ENCODE measurements at regions not wholly inside any gene's neighbourhood (a gene's known extent, or its start where the extent isn't known, plus 50 kb on each side); places are given as distances from the start of the nearest gene placed in this dataset.

- DNase-seq, result no peak
Observed at GRCh38 chr6:66986940-66987339, 1279.9 kb upstream of the EYS start.

- DNase-seq, result no peak
Observed at GRCh38 chr6:66985816-66986215, 1278.8 kb upstream of the EYS start.

GRCh38 chr6:66970373-66970772 lies 1263.3 kb upstream of the EYS start:
- no peak for DNase-seq

GRCh38 chr6:66965227-66965626 lies 1258.2 kb upstream of the EYS start:
- DNase-seq, result no peak

- DNase-seq, result no peak
Observed at GRCh38 chr6:66964216-66964615, 1257.2 kb upstream of the EYS start.

- DNase-seq, result no peak
Observed at GRCh38 chr6:66962082-66962481, 1255.1 kb upstream of the EYS start.

- no peak for DNase-seq
Observed at GRCh38 chr6:66961191-66961590, 1254.2 kb upstream of the EYS start.

- DNase-seq, result no peak
Observed at GRCh38 chr6:66949191-66949661, 1242.2 kb upstream of the EYS start.

GRCh38 chr6:66948106-66948505 lies 1241.1 kb upstream of the EYS start:
- no peak for DNase-seq

- peak; percentile 86 for DNase-seq
Observed at GRCh38 chr6:66940003-66940402, 1233.0 kb upstream of the EYS start.

GRCh38 chr6:66937180-66937579 lies 1230.2 kb upstream of the EYS start:
- DNase-seq, result no peak

- DNase-seq, result no peak
Observed at GRCh38 chr6:66935612-66936011, 1228.6 kb upstream of the EYS start.

- no peak for DNase-seq
Observed at GRCh38 chr6:66931787-66932186, 1224.8 kb upstream of the EYS start.

- DNase-seq, result no peak
Observed at GRCh38 chr6:66930559-66931290, 1223.7 kb upstream of the EYS start.

GRCh38 chr6:66926060-66926459 lies 1219.0 kb upstream of the EYS start:
- no peak for DNase-seq

- DNase-seq, result no peak
Observed at GRCh38 chr6:66913657-66914056, 1206.6 kb upstream of the EYS start.

GRCh38 chr6:66902457-66902856 lies 1195.4 kb upstream of the EYS start:
- no peak for DNase-seq

- DNase-seq, result no peak
Observed at GRCh38 chr6:66900133-66901083, 1193.4 kb upstream of the EYS start.

- DNase-seq, result no peak
Observed at GRCh38 chr6:66897576-66897975, 1190.5 kb upstream of the EYS start.

- DNase-seq, result no peak
Observed at GRCh38 chr6:66896415-66896814, 1189.4 kb upstream of the EYS start.

- no peak for DNase-seq
Observed at GRCh38 chr6:66883453-66883852, 1176.4 kb upstream of the EYS start.

GRCh38 chr6:66866801-66867200 lies 1159.8 kb upstream of the EYS start:
- DNase-seq, result no peak

- DNase-seq, result no peak
Observed at GRCh38 chr6:66865771-66866170, 1158.7 kb upstream of the EYS start.

GRCh38 chr6:66861007-66861541 lies 1154.0 kb upstream of the EYS start:
- no peak for DNase-seq

Measured in NCI-H524 treated with DMSO at 0.1 percent for 48 hours (cell line).